H9 (cell line): ENCODE measurements at regions not wholly inside any gene's neighbourhood (a gene's known extent, or its start where the extent isn't known, plus 50 kb on each side); places are given as distances from the start of the nearest gene placed in this dataset.

Source experiments
- DNase-seq: peaks from one replicate; pipeline ENCODE4 v3.0.0-alpha.2; 2017
- H2AFZ ChIP-seq: one replicate; pipeline ENCODE4 v1.6.1; 2013; ENCODE audit warnings: mild to moderate bottlenecking, low read length, control low read depth, moderate library complexity
- H2AK5ac ChIP-seq: 2 replicates; pipeline ENCODE4 v1.6.1; 2013; ENCODE audit warnings: low read length, control low read depth, mixed read lengths; ENCODE audit not compliant: insufficient read length
- H2BK120ac ChIP-seq: one replicate; pipeline ENCODE4 v1.6.1; 2013; ENCODE audit warnings: low read depth, mild to moderate bottlenecking, low read length, control low read depth, inconsistent platforms; ENCODE audit not compliant: poor library complexity, severe bottlenecking
- H2BK12ac ChIP-seq: 2 replicates; pipeline ENCODE4 v1.6.1; 2013; ENCODE audit warnings: low read length, control low read depth, mixed read lengths, low read depth; ENCODE audit not compliant: insufficient read length
- H2BK15ac ChIP-seq: 2 replicates; pipeline ENCODE4 v1.6.1; 2013; ENCODE audit warnings: low read depth, low read length, control low read depth
- H2BK20ac ChIP-seq: one replicate; pipeline ENCODE4 v1.6.1; 2013; ENCODE audit warnings: low read depth, mild to moderate bottlenecking, low read length, control low read depth, inconsistent platforms; ENCODE audit not compliant: poor library complexity, severe bottlenecking
- H2BK5ac ChIP-seq: 2 replicates; pipeline ENCODE4 v1.6.1; 2013; ENCODE audit warnings: low read length, control low read depth, mixed read lengths; ENCODE audit not compliant: insufficient read length
- H3K14ac ChIP-seq: 2 replicates; pipeline ENCODE4 v1.6.1; 2013; ENCODE audit warnings: low read length, control low read depth; ENCODE audit not compliant: insufficient read depth
- H3K18ac ChIP-seq: 2 replicates; pipeline ENCODE4 v1.6.1; 2013; ENCODE audit warnings: low read depth, mild to moderate bottlenecking, mixed read lengths, low read length, control low read depth; ENCODE audit not compliant: insufficient read length
- H3K23ac ChIP-seq: 2 replicates; pipeline ENCODE4 v1.6.1; 2013; ENCODE audit warnings: low read length, control low read depth, mixed read lengths, low read depth; ENCODE audit not compliant: insufficient read length
- H3K23me2 ChIP-seq: 2 replicates; pipeline ENCODE4 v1.6.1; 2013; ENCODE audit warnings: low read depth, mild to moderate bottlenecking, mixed read lengths, low read length, control low read depth; ENCODE audit not compliant: insufficient read length, poor library complexity, severe bottlenecking
- H3K27ac ChIP-seq: 2 replicates; pipeline ENCODE4 v1.5.1; 2013; ENCODE audit warnings: low read length, control low read depth, mixed read lengths, low read depth; ENCODE audit not compliant: insufficient read length
- H3K27me3 ChIP-seq: 2 replicates; pipeline ENCODE4 v1.6.1; 2013; ENCODE audit warnings: low read length, control low read depth, inconsistent platforms; ENCODE audit not compliant: insufficient read depth
- H3K4ac ChIP-seq: 2 replicates; pipeline ENCODE4 v1.6.1; 2013; ENCODE audit warnings: low read depth, mild to moderate bottlenecking, control low read depth, inconsistent platforms, low read length, moderate library complexity
- H3K4me1 ChIP-seq: 2 replicates; pipeline ENCODE4 v1.6.1; 2013; ENCODE audit warnings: low read length, control low read depth, inconsistent platforms; ENCODE audit not compliant: insufficient read depth
- H3K4me2 ChIP-seq: 2 replicates; pipeline ENCODE4 v1.6.1; 2013; ENCODE audit warnings: low read length, control low read depth, mixed read lengths; ENCODE audit not compliant: insufficient read length, insufficient read depth
- H3K56ac ChIP-seq: 2 replicates; pipeline ENCODE4 v1.6.1; 2013; ENCODE audit warnings: low read depth, mild to moderate bottlenecking, mixed read lengths, low read length, control low read depth; ENCODE audit not compliant: insufficient read length
- H3K79me1 ChIP-seq: 2 replicates; pipeline ENCODE4 v1.6.1; 2013; ENCODE audit warnings: low read depth, mild to moderate bottlenecking, moderate library complexity, low read length, control low read depth, inconsistent platforms; ENCODE audit not compliant: insufficient read depth, poor library complexity, severe bottlenecking
- H3K79me2 ChIP-seq: 2 replicates; pipeline ENCODE4 v1.6.1; 2013; ENCODE audit warnings: low read length, control low read depth, inconsistent platforms; ENCODE audit not compliant: insufficient read depth
- H3K9ac ChIP-seq: 2 replicates; pipeline ENCODE4 v1.6.1; 2013; ENCODE audit warnings: low read length, control low read depth, mixed read lengths; ENCODE audit not compliant: insufficient read length; ENCODE audit errors: extremely low read depth
- H3K9me3 ChIP-seq: one replicate; pipeline ENCODE4 v1.6.1; 2013; ENCODE audit warnings: low read depth, low read length, inconsistent platforms; ENCODE audit not compliant: control insufficient read depth
- H3T11ph ChIP-seq: one replicate; pipeline ENCODE4 v1.6.1; 2013; ENCODE audit warnings: mild to moderate bottlenecking, low read length, control low read depth, inconsistent platforms
- H4K20me1 ChIP-seq: one replicate; pipeline ENCODE4 v1.6.1; 2013; ENCODE audit not compliant: control insufficient read depth, insufficient read length, insufficient read depth
- H4K5ac ChIP-seq: 2 replicates; pipeline ENCODE4 v1.6.1; 2013; ENCODE audit warnings: low read depth, mild to moderate bottlenecking, mixed read lengths, low read length, control low read depth; ENCODE audit not compliant: insufficient read length
- H4K8ac ChIP-seq: replicated peaks from 2 replicates; pipeline ENCODE4 v1.6.1; 2013; ENCODE audit warnings: low read length, control low read depth, mixed read lengths, low read depth; ENCODE audit not compliant: insufficient read length
- H4K91ac ChIP-seq: 2 replicates; pipeline ENCODE4 v1.6.1; 2013; ENCODE audit warnings: low read depth, mild to moderate bottlenecking, moderate library complexity, mixed read lengths, low read length, control low read depth; ENCODE audit not compliant: insufficient read length
- H3K27ac Mint-ChIP-seq, 3 experiments: 2 replicates in 2 of 3; 3 replicates in 1 of 3; pipeline ENCODE4 v1.8.0; 2020 to 2021; ENCODE audit warnings: mixed read lengths in 3 of 3, mild to moderate bottlenecking in 1 of 3, moderate library complexity in 1 of 3
- H3K27me3 Mint-ChIP-seq: 2 replicates; pipeline ENCODE4 v1.8.0; 2021; ENCODE audit warnings: low read depth, mild to moderate bottlenecking, moderate library complexity, mixed read lengths
- H3K36me3 Mint-ChIP-seq, 3 experiments: 2 replicates in 2 of 3; 3 replicates in 1 of 3; pipeline ENCODE4 v1.8.0; 2020 to 2021; ENCODE audit warnings: low read depth in 3 of 3, mixed read lengths in 3 of 3; ENCODE audit not compliant: insufficient read depth in 1 of 3
- H3K4me1 Mint-ChIP-seq, 2 experiments: 2 replicates each; pipeline ENCODE4 v1.8.0; 2020; ENCODE audit warnings: mixed read lengths in 2 of 2
- H3K4me3 Mint-ChIP-seq, 2 experiments: 2 replicates in 1 of 2; 3 replicates in 1 of 2; pipeline ENCODE4 v1.8.0; 2020 to 2021; ENCODE audit warnings: mild to moderate bottlenecking in 2 of 2, mixed read lengths in 2 of 2, moderate library complexity in 1 of 2
- H3K9me3 Mint-ChIP-seq, 2 experiments: 2 replicates in 1 of 2; 3 replicates in 1 of 2; pipeline ENCODE4 v1.8.0; 2020; ENCODE audit warnings: mild to moderate bottlenecking in 2 of 2, mixed read lengths in 2 of 2, moderate library complexity in 1 of 2
- CTCF ChIP-seq: fragments of 200-600 bp; sonication (generic); conservative IDR thresholded peaks from 3 replicates; pipeline ENCODE4 v1.8.0; 2021; ENCODE audit warnings: antibody characterized with exemption, mild to moderate bottlenecking

- Mint-ChIP-seq H3K4me1 (no peaks in the 10 kb centered on the region), H3K27me3 (peaks cover 4% of the 10 kb centered on the region; the same call in 1 of the 2 replicates), H3K27ac (no peak overlapping the region), H3K4me3 (no peak overlapping the region), H3K9me3 (0 out of 5 replicates have a peak, but pooled peaks cover 0 to under 1% of the 10 kb centered on the region in 2 experiments), H3K36me3 (no peaks in the 10 kb centered on the region; a peak in 1 of 7 replicates)
- no peaks in the 10 kb centered on the region for H3K23me2 ChIP-seq
- no peak overlapping the region for H2AK5ac ChIP-seq
- no peaks in the 10 kb centered on the region for H3K4me1 ChIP-seq
- no peak overlapping the region for H2BK12ac ChIP-seq
- H2AFZ ChIP-seq = no peak overlapping the region
- no peak overlapping the region for H3K4me2 ChIP-seq
- no peak for TF ChIP-seq CTCF
- no peak overlapping the region for H4K91ac ChIP-seq
- no peak overlapping the region for H3T11ph ChIP-seq
- no peaks in the 10 kb centered on the region for H3K9me3 ChIP-seq
- H3K56ac ChIP-seq = no peak overlapping the region
- no peak overlapping the region for H2BK15ac ChIP-seq
- no peak overlapping the region for H4K8ac ChIP-seq
- H3K4ac ChIP-seq = no peak overlapping the region
- no peak overlapping the region for H3K14ac ChIP-seq
- H3K9ac ChIP-seq = no peak overlapping the region
- H4K20me1 ChIP-seq = no peaks in the 10 kb centered on the region
- H2BK120ac ChIP-seq = no peak overlapping the region
- H4K5ac ChIP-seq = no peak overlapping the region
- H3K18ac ChIP-seq = no peak overlapping the region
- no peak overlapping the region for H2BK5ac ChIP-seq
- H3K23ac ChIP-seq = no peak overlapping the region
- no peak overlapping the region for H2BK20ac ChIP-seq
- H3K27me3 ChIP-seq = no peaks in the 10 kb centered on the region
- no peak for DNase-seq
- no peaks in the 10 kb centered on the region for H3K79me1 ChIP-seq
- no peak overlapping the region for H3K27ac ChIP-seq
- H3K79me2 ChIP-seq = no peaks in the 10 kb centered on the region
These were observed 147.9 kb downstream of the MRPL39 start for GRCh38 chr21:25459365-25459764.
